ENCODE measurements at regions not wholly inside any gene's neighbourhood (a gene's known extent, or its start where the extent isn't known, plus 50 kb on each side); places are given as distances from the start of the nearest gene placed in this dataset.

DNA sequence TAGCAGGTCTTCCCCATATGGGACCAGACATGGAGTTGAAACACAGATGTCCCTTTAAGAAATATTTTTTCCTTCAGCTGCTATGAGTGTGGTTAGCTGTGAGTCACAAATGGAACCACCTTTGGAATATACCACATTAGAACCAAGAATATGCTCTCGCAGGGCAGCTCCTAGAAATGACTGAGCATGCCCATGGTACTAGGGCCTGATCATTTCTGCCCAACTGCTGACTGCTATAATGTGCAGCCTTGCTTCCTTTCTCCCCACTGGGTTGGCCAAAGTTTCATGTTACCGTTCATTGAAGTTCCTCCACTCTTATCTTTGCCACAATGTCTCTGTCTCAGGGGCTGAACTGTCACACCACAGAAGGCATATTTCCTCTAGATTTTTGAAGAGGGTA lies 1074.6 kb downstream of the FLRT2 start:
- H3K4me3 ChIP-seq (ENCODE audit: low read depth, low read length) = no peak overlapping the region
- no peak for DNase-seq (ENCODE audit: low read depth)
- TF ChIP-seq, protein P1, sequence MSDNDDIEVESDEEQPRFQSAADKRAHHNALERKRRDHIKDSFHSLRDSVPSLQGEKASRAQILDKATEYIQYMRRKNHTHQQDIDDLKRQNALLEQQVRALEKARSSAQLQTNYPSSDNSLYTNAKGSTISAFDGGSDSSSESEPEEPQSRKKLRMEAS (IDR thresholded peaks at IDR 0.05; ENCODE audit: low read depth, low read length) = no peak
- TF ChIP-seq POLR2A (IDR thresholded peaks at IDR 0.05; ENCODE audit: extremely low read depth, insufficient read length) (no peak), MYC (IDR thresholded peaks at IDR 0.05; ENCODE audit: low read depth, low read length) (no peak)
- TF ChIP-seq, protein P2, sequence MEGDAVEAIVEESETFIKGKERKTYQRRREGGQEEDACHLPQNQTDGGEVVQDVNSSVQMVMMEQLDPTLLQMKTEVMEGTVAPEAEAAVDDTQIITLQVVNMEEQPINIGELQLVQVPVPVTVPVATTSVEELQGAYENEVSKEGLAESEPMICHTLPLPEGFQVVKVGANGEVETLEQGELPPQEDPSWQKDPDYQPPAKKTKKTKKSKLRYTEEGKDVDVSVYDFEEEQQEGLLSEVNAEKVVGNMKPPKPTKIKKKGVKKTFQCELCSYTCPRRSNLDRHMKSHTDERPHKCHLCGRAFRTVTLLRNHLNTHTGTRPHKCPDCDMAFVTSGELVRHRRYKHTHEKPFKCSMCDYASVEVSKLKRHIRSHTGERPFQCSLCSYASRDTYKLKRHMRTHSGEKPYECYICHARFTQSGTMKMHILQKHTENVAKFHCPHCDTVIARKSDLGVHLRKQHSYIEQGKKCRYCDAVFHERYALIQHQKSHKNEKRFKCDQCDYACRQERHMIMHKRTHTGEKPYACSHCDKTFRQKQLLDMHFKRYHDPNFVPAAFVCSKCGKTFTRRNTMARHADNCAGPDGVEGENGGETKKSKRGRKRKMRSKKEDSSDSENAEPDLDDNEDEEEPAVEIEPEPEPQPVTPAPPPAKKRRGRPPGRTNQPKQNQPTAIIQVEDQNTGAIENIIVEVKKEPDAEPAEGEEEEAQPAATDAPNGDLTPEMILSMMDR (IDR thresholded peaks at IDR 0.05; ENCODE audit: low read depth, low read length) = no peak

DNA sequence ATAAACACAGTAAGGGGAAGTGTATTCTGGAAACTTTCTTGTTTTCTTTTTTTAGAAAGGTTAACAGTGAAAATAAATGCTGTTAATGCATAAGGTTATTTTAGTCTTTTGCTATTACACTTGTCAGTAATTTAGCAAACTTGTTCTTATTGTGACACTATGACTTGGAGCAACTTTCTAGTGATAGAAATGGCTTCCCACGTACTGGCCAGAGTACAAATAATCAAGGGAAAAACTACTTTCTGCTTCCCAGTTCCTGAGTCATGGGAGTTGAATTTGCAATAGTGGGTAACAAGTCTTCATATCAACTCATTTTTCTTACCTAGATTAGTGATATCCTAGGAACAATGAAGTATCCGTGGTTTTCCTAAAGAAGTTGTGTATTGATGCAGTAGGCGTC lies 1072.3 kb downstream of the FLRT2 start:
- H3K4me3 ChIP-seq (ENCODE audit: low read depth, low read length) = no peak overlapping the region
- TF ChIP-seq POLR2A (IDR thresholded peaks at IDR 0.05; ENCODE audit: extremely low read depth, insufficient read length) (no peak), MYC (IDR thresholded peaks at IDR 0.05; ENCODE audit: low read depth, low read length) (no peak)
- TF ChIP-seq, protein P1 (IDR thresholded peaks at IDR 0.05; ENCODE audit: low read depth, low read length) = no peak
- TF ChIP-seq, protein P2 (IDR thresholded peaks at IDR 0.05; ENCODE audit: low read depth, low read length) = no peak
- DNase-seq (ENCODE audit: low read depth) = no peak

DNA sequence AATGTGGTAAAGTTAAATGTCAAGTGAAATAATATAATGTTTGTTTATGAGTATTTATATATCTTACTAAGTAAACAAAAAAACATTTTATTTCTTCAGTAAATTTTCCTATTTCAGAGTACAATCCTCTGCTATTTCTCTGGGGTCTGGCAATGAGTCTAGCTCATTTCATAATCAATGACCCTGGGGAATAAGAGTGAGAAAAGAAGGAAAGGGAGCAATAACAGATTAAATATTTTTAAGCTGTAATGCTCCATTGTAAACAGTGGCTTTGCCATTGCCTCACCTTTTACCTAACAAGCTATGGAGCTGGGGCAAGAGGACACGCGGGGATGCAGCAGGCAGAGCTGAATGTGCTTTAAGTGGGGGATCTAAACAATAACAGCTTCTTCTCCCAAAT lies 1071.9 kb downstream of the FLRT2 start:
- H3K4me3 ChIP-seq (ENCODE audit: low read depth, low read length) = no peak overlapping the region
- DNase-seq (ENCODE audit: low read depth) = no peak
- TF ChIP-seq MYC (IDR thresholded peaks at IDR 0.05; ENCODE audit: low read depth, low read length) (no peak), POLR2A (IDR thresholded peaks at IDR 0.05; ENCODE audit: extremely low read depth, insufficient read length) (no peak)
- TF ChIP-seq, protein P1 (IDR thresholded peaks at IDR 0.05; ENCODE audit: low read depth, low read length) = no peak
- TF ChIP-seq, protein P2 (IDR thresholded peaks at IDR 0.05; ENCODE audit: low read depth, low read length) = no peak

DNA sequence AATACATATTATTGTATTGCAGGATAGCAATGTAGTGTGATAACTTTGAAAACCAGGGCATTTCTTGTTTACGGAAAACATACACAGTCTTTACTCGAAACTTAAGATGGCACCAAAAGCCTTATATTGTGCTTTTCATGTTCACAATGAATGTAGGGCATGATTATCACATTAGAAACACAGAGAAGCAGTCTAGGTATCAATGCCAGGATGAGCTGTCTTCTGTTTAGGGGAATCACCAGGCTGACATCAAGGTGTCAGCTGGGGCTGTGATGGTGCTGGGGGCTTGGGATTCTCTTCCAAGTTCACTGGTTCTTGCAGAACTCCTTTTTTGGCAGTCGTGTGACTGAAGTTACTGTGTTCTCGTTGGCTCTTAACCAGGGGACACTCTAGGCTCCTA lies 1067.3 kb downstream of the FLRT2 start:
- DNase-seq (ENCODE audit: low read depth) = no peak
- no peak overlapping the region for H3K4me3 ChIP-seq (ENCODE audit: low read depth, low read length)
- TF ChIP-seq, protein P2 (IDR thresholded peaks at IDR 0.05; ENCODE audit: low read depth, low read length) = no peak
- no peak for TF ChIP-seq MYC (IDR thresholded peaks at IDR 0.05; ENCODE audit: low read depth, low read length)
- TF ChIP-seq, protein P1 (IDR thresholded peaks at IDR 0.05; ENCODE audit: low read depth, low read length) = no peak
- TF ChIP-seq POLR2A (IDR thresholded peaks at IDR 0.05; ENCODE audit: extremely low read depth, insufficient read length) = no peak

DNA sequence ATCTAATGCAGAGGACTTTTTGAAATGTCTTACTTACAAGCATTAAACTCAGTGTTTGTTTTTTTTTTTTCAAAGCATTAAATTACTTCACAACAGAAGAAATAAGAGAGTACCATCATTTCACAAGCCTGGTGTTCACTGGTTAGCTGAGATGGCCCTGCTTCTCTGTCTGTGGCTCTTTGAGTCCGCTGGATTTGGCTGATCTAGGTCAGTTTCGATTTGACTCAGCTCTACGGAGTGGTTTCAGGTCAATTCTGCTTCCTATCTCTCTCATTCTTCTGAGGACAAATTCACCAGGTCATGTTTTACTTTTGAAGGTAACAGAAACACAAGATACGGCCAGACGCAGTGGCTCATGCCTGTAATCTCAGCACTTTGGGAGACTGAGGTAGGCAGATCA lies 1066.1 kb downstream of the FLRT2 start:
- no peak for DNase-seq (ENCODE audit: low read depth)
- H3K4me3 ChIP-seq (ENCODE audit: low read depth, low read length) = no peak overlapping the region
- TF ChIP-seq, protein P1 (IDR thresholded peaks at IDR 0.05; ENCODE audit: low read depth, low read length) = no peak
- TF ChIP-seq POLR2A (IDR thresholded peaks at IDR 0.05; ENCODE audit: extremely low read depth, insufficient read length) = no peak
- TF ChIP-seq, protein P2 (IDR thresholded peaks at IDR 0.05; ENCODE audit: low read depth, low read length) = no peak
- TF ChIP-seq MYC (IDR thresholded peaks at IDR 0.05; ENCODE audit: low read depth, low read length) = no peak

DNA sequence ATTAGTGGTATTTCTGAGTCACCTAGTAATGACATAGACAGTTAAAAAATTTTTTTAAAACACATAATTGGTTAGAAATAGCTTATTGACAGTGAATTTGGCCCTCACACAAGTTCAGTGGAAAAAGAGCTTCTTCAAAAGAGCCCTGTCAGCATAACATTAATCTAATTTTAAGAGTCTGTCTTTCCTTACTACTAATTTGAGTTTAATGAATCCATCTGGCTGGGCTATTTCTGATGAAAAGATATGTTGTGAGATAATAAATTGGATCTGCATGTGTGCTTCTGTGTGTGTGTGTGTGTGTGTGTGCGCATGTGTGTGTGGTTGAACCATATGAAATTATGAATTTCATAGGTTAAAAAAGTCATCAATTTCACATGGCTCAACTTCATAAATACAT lies 1045.2 kb downstream of the FLRT2 start:
- no peak overlapping the region for H3K4me3 ChIP-seq (ENCODE audit: low read depth, low read length)
- TF ChIP-seq, protein P1 (IDR thresholded peaks at IDR 0.05; ENCODE audit: low read depth, low read length) = no peak
- TF ChIP-seq POLR2A (IDR thresholded peaks at IDR 0.05; ENCODE audit: extremely low read depth, insufficient read length) (no peak), MYC (IDR thresholded peaks at IDR 0.05; ENCODE audit: low read depth, low read length) (no peak)
- TF ChIP-seq, protein P2 (IDR thresholded peaks at IDR 0.05; ENCODE audit: low read depth, low read length) = no peak

More for the DNA sequence above, 1045.2 kb downstream of the FLRT2 start:
- DNase-seq (ENCODE audit: low read depth) = no peak

All from NB4 (cell line).